PC-9 (cell line): ENCODE measurements at regions not wholly inside any gene's neighbourhood (a gene's known extent, or its start where the extent isn't known, plus 50 kb on each side); places are given as distances from the start of the nearest gene placed in this dataset.

Experiments
- EZH2 ChIP-seq: fragments of 200-600 bp; sonication (generic); IDR thresholded peaks from 2 replicates; pipeline ENCODE4 v1.8.0; 2017; ENCODE audit warnings: antibody characterized with exemption, low read depth
- TF ChIP-seq, protein P1 (sequence below): fragments of 200-600 bp; sonication (generic); conservative IDR thresholded peaks from 2 replicates; pipeline ENCODE4 v1.6.1; 2017; ENCODE audit warnings: mixed run types, antibody characterized with exemption, mild to moderate bottlenecking, moderate library complexity

DNA sequence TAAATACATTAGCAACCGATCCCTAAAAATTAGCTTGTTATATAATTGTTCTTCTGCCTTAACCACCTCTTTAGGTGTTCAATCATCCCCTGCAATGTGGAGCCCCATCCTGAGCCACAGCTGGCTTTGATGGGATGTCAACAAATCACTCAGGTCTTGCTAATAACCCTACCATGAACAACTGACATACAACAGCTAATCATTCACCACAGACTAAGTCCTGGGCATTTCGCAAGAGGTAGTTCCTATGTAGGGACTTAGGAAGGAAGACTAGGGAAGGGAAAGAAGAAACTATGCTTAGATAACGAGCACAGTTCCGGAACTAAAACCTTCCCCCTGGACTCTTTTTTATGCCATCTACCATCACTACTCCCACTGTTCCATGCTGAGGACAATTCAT lies 63.6 kb upstream of the PTCHD1 start:
- TF ChIP-seq, protein P1, sequence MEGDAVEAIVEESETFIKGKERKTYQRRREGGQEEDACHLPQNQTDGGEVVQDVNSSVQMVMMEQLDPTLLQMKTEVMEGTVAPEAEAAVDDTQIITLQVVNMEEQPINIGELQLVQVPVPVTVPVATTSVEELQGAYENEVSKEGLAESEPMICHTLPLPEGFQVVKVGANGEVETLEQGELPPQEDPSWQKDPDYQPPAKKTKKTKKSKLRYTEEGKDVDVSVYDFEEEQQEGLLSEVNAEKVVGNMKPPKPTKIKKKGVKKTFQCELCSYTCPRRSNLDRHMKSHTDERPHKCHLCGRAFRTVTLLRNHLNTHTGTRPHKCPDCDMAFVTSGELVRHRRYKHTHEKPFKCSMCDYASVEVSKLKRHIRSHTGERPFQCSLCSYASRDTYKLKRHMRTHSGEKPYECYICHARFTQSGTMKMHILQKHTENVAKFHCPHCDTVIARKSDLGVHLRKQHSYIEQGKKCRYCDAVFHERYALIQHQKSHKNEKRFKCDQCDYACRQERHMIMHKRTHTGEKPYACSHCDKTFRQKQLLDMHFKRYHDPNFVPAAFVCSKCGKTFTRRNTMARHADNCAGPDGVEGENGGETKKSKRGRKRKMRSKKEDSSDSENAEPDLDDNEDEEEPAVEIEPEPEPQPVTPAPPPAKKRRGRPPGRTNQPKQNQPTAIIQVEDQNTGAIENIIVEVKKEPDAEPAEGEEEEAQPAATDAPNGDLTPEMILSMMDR: no peak
- TF ChIP-seq EZH2: no peak
